HCEC 1CT (cell line): ENCODE measurements at regions not wholly inside any gene's neighbourhood (a gene's known extent, or its start where the extent isn't known, plus 50 kb on each side); places are given as distances from the start of the nearest gene placed in this dataset.

Experiments used
- DNase-seq: peaks from one replicate; pipeline ENCODE4 v3.0.0-alpha.2; 2017

- DNase-seq = no peak
Measured at GRCh38 chr16:80489173-80489572, 51.6 kb upstream of the DYNLRB2 start.

DNA sequence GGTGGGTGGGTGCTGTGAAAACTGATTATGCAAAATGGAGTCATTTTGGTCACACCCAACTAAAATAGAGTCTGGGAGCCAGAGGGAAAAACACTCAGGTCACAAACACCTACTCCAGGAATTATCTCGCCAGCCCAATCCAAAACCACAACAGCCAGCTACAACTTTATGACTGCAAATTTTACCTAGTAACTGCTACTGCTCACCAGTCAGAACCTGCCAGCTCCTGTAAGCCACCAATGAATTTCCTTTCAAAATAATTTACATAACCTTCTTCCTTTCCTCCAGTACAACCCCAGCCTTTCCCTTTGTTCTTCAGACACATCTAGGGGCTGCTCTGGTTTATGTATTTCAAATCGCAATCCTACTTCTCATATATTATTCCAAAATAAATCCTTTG lies 52.6 kb upstream of the DYNLRB2 start:
- DNase-seq = no peak

DNA sequence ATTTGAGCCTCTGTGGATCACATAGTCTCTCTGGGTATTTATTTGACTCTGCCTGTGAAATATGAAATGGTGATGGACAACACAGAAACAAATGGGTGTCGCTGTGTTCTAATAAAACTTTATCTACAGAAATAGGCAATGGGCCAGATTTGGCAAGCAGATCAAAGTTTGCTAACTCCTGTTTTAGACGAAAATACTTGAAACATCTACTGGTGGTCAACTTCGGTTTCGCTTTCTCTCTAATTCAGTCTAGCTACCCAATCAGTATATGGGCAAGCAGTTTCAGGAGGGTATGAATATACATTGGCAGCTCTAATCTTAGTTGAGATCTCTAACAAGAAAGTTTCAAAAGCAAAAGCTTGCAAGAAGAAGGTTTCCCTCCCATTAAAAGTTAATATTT lies 60.1 kb upstream of the DYNLRB2 start:
- DNase-seq = no peak

- no peak for DNase-seq
Measured at GRCh38 chr16:80477838-80478237, 63.0 kb upstream of the DYNLRB2 start.

- no peak for DNase-seq
Measured at GRCh38 chr16:80468029-80468428, 72.8 kb upstream of the DYNLRB2 start.

DNA sequence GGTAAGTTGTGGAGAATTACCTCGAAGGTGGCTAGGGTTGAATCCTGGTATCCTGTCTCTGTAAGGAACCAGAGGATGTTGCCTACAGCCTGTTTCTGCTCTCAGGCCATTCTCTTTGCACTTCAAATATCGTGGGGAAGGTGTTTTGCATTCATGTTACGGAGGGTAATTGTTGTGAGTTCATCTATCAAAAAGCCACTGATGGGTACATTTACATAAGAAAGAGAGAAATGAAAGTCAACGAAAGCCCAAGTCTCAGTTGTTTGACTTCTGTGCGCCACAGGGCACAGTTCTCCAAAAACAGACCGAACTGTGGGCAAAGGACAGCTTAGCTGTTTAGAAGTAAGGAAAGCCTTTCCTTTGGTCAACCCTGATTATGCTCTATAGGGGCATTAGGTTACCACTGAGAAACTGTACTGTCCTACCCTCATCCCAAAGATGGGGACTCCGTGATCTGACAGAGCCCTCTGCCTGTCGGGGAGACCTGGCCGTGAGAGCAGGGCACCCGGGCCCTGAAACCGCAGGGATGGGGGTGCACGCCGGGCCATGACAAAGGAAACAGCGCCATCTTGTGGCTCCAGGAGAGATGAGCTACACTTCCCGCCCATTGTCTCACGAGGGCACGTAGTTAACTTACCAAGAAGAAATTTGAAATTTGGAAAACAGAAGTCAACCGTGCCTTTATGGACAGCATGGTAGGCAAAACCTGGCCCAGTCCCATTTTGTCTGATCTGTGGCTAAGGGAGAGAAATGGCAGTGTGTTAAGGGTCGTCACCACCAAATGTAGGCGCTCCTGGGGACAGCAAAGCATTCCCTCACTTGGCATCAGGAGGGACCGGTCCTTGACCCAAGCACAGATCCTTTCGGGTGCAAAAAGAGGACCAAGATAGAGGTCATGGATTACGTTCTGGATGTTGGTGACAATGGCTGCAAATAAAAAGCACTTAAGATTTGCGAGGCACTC lies 74.5 kb upstream of the DYNLRB2 start:
- no peak for DNase-seq

DNA sequence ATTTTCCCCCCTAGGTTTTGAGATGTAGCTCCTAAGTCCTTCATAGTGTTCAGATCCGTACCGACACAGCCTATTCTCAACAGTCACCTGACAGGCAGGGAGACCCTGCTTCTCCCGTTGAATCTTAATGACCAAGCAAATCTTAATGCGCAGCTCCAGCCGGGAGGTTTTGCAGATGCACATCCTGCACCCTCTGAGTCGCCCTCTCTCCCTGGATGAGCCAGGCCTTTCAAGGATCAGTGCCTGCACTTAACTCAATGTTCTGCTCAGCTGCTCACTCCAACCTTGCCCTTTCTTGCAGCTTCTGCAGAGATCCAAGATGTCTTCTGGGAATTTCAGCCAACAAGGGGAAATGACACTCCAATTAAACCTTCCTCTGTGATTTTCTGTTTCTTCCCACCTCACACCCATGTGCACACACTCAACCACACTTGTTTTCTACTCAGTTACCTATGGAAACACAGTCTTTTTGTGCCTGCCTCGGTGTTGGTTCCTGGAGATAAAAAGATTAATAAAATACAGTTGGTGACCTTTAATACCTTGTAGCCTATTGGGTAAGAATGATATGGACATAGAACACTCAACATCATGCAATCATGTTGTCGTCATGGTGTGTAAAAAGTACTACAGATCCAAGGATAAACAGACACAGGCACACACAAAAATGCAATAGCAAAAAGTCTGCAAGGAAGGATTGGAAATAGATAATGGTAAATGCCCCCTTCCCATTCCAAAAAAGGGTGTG lies 76.9 kb upstream of the DYNLRB2 start:
- DNase-seq = no peak

DNA sequence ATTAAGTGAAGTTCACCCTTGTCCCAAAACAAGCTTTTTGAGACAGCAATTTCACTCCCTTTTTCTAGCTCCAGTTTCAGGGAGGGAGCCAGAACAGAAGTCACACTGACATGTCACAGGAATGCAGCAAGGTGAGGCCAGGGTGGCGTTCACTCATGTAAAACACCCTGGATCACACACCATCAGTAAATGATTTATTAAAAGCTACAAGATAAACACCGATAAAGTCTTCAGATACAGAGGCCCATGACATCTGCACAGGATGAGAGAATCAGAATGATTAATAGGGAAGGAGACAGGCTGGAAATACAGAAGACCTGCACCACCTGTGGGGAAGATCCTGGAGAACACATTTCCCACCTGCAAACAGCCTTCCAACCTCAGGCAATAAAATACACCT lies 77.5 kb upstream of the DYNLRB2 start:
- no peak for DNase-seq

DNA sequence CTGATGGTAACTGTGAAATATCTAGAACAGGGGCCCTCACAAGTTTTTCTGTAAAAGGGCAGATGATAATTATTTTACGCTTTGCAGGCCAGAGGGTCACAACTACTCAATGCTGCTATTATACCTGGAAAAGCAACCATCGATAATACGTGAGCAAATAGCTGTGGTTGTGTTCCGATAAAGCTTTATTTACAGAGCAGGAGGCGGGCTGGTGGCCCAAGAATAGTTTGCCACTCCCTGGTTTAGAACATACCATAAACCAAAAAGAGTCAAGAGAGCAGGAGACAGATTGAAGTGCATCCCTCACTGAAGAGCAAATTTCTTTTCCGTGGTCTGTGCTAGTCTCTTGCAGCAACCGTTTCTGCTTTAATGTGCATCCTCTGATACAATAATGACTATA lies 77.9 kb upstream of the DYNLRB2 start:
- DNase-seq = no peak

DNA sequence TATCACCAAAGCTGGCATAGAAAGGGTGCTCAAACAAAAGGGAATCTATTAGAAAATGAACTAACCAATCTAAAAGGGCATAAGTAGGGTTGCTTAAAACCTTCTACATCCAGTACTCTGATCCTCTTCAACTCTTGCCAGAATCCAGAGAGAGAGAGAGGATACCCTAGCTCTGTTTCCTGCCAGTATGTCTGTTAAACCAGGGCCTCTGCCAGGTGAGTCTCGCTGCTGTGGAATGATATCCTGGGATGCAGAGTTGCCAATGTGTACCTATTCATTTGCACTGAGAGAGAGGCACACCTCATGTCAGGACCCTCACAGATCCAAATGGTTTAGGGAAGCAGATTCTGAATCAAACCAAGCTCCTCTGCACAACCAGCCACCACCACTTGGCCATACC lies 79.8 kb upstream of the DYNLRB2 start:
- no peak for DNase-seq

DNA sequence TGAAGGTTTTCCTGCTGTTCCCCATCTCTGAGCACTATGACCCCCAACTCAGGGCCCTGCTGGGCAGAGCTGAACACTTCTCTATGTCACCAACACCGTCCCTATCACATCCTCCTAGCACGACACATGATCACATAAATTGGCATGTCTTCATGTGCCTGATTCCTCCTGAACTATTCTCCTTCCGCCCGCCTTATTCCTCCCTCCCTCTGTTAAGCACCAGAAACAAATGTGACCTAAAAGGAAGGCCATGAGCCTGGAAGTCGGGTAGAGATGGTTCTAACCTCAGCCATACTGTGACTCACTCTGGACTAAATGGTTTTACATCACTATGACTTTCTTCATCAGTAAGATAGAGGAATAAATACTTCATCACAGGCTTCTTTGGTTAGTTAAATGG lies 80.8 kb upstream of the DYNLRB2 start:
- DNase-seq = no peak

GRCh38 chr16:80459331-80459777 lies 81.4 kb upstream of the DYNLRB2 start:
- DNase-seq = no peak

DNA sequence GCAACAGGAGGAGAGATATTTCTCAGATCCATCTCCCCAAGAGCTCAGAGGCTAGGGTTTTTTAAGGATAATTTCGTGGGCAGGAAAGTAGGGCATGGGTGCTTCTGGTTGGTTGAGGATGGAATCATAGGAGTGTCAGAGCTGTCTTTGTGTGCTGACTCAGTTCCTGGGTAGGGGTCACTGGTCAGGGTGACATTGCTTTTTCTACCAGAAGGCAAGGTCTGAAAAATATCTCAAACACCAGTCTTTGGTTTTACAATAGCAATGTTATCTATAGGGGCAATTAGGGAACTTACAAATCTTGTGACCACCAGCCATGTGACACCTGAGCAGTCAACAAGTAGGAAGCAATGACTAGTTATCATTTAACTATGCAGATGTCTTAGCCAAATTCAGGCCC lies 82.9 kb upstream of the DYNLRB2 start:
- DNase-seq = no peak

GRCh38 chr16:80454802-80455201 lies 86.0 kb upstream of the DYNLRB2 start:
- no peak for DNase-seq

GRCh38 chr16:80449392-80449791 lies 91.4 kb upstream of the DYNLRB2 start:
- no peak for DNase-seq

DNA sequence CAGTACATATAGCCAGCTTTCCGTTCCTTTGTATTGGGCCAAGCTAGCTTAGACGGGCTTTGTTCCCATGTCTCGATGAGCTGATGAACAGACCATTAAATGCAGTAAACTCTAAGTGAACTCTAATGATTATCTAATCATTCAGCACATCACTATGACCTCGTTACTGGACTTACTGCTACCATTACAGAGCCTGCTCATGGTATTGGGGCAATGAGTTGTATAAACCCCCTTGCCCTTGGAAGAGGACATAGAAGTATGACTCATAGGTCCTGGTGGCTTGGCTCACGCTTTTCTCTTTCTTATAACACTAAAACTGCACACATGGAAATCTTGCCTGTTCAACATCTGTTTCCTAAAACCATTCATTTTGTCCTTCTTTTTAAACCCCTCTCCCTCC lies 93.6 kb upstream of the DYNLRB2 start:
- DNase-seq = no peak

DNA sequence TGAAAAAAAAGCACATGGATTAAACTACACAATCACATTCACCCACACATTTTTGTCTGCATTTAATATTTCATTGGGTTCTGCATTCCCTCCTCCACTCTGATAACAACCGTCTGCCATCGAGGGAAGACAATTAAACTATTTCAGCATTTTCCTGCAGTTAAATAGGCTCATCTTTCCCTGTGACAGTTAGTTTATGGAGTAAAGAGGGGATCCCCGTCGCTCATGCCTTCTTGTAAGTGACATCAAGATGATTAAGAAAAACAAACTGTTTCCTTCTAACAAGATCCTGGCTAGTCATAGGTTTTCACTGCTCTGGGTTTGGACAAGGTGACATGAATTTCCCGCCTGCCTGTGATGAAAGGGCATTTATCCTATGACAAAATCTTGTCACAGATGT lies 98.0 kb upstream of the DYNLRB2 start:
- no peak for DNase-seq

GRCh38 chr16:80441935-80442334 lies 98.9 kb upstream of the DYNLRB2 start:
- no peak for DNase-seq

- DNase-seq = no peak
Measured at GRCh38 chr16:80440667-80441066, 100.1 kb upstream of the DYNLRB2 start.

DNA sequence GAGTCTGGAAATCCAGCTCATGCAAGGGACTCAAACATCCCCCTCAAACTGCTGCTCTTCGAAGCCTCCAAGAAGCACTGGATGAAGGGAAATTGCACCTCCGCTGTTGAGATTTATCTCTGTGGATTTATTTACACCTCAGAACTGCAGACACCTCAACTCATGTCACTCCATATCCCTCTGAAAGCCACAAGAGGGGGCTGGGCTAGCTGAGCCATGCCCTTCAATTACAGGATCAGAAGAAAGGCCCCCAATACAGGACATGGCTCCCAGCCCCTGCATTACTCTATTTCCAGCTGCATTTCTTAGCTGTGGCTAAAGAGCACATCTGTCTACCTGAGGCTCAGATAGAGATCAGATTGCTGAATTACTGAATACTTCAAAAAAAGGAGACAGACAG lies 103.1 kb upstream of the DYNLRB2 start:
- no peak for DNase-seq

- no peak for DNase-seq
Measured at GRCh38 chr16:80436510-80436909, 104.3 kb upstream of the DYNLRB2 start.

DNA sequence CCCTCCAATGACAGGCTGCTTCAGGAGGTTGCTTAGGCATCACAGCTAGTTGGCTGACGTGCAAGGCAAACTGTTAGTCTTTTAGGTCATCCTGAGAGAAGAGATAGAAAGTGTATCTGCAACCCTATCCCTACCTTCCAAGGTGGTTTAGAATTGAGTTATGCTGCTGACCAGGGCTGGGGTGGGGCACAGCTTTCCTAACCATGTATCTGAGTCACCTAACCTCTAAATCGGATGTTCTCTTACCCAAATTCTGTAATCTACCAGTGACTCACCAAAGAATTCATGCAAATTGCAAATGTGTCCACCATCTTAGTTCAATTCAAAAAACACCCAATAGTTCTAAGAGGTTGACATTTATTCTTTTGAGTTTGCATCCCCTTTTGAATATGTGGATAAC lies 107.2 kb upstream of the DYNLRB2 start:
- no peak for DNase-seq

- DNase-seq = no peak
Measured at GRCh38 chr16:80427795-80428194, 113.0 kb upstream of the DYNLRB2 start.
